ENCODE measurements at regions not wholly inside any gene's neighbourhood (a gene's known extent, or its start where the extent isn't known, plus 50 kb on each side); places are given as distances from the start of the nearest gene placed in this dataset.

GRCh38 chr1:234772345-234773147 is 162.6 kb upstream of the IRF2BP2 start (continued):
- TF ChIP-seq, protein P1, sequence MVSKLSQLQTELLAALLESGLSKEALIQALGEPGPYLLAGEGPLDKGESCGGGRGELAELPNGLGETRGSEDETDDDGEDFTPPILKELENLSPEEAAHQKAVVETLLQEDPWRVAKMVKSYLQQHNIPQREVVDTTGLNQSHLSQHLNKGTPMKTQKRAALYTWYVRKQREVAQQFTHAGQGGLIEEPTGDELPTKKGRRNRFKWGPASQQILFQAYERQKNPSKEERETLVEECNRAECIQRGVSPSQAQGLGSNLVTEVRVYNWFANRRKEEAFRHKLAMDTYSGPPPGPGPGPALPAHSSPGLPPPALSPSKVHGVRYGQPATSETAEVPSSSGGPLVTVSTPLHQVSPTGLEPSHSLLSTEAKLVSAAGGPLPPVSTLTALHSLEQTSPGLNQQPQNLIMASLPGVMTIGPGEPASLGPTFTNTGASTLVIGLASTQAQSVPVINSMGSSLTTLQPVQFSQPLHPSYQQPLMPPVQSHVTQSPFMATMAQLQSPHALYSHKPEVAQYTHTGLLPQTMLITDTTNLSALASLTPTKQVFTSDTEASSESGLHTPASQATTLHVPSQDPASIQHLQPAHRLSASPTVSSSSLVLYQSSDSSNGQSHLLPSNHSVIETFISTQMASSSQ (IDR thresholded peaks at IDR 0.05; ENCODE audit: low read depth) = no peak
- TF ChIP-seq, protein P1 (CRISPR knock-in tag; IDR thresholded peaks at IDR 0.05; ENCODE audit: borderline replicate concordance) = no peak; the same call in 1 of the 2 replicates
- TF ChIP-seq SMAD3 (CRISPR knock-in tag; IDR thresholded peaks at IDR 0.05) = 0 out of 2 replicates have a peak, but pooled peaks have one; percentile 27
- TF ChIP-seq HNRNPUL1 (IDR thresholded peaks at IDR 0.05; ENCODE audit: low read depth, low read length) = no peak
- no peak for TF ChIP-seq SETDB1 (CRISPR knock-in tag; IDR thresholded peaks at IDR 0.05; ENCODE audit: borderline replicate concordance)
- TF ChIP-seq NFAT5 (CRISPR knock-in tag; IDR thresholded peaks at IDR 0.05) = no peak
- TF ChIP-seq KDM1A (CRISPR knock-in tag; IDR thresholded peaks at IDR 0.05) = no peak
- no peak for TF ChIP-seq NR2F1 (CRISPR knock-in tag; IDR thresholded peaks at IDR 0.05)
- peak; percentile 88 for TF ChIP-seq JUNB (CRISPR knock-in tag; IDR thresholded peaks at IDR 0.05; ENCODE audit: borderline replicate concordance)
- no peak for TF ChIP-seq CREB3 (CRISPR knock-in tag; IDR thresholded peaks at IDR 0.05)
- no peak for TF ChIP-seq FOXO4 (CRISPR knock-in tag; conservative IDR thresholded peaks at IDR 0.05)
- TF ChIP-seq IKZF4 (CRISPR knock-in tag; IDR thresholded peaks at IDR 0.05; ENCODE audit: borderline replicate concordance, low read depth, not compliant biosample characterization) = no peak
- no peak for TF ChIP-seq ATF5 (CRISPR knock-in tag; IDR thresholded peaks at IDR 0.05; ENCODE audit: low read depth)
- TF ChIP-seq, protein P2, sequence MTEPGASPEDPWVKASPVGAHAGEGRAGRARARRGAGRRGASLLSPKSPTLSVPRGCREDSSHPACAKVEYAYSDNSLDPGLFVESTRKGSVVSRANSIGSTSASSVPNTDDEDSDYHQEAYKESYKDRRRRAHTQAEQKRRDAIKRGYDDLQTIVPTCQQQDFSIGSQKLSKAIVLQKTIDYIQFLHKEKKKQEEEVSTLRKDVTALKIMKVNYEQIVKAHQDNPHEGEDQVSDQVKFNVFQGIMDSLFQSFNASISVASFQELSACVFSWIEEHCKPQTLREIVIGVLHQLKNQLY (CRISPR knock-in tag; IDR thresholded peaks at IDR 0.05) = no peak
- no peak for TF ChIP-seq ATM (IDR thresholded peaks at IDR 0.05; ENCODE audit: borderline replicate concordance)
